ENCODE measurements at regions not wholly inside any gene's neighbourhood (a gene's known extent, or its start where the extent isn't known, plus 50 kb on each side); places are given as distances from the start of the nearest gene placed in this dataset.

DNA sequence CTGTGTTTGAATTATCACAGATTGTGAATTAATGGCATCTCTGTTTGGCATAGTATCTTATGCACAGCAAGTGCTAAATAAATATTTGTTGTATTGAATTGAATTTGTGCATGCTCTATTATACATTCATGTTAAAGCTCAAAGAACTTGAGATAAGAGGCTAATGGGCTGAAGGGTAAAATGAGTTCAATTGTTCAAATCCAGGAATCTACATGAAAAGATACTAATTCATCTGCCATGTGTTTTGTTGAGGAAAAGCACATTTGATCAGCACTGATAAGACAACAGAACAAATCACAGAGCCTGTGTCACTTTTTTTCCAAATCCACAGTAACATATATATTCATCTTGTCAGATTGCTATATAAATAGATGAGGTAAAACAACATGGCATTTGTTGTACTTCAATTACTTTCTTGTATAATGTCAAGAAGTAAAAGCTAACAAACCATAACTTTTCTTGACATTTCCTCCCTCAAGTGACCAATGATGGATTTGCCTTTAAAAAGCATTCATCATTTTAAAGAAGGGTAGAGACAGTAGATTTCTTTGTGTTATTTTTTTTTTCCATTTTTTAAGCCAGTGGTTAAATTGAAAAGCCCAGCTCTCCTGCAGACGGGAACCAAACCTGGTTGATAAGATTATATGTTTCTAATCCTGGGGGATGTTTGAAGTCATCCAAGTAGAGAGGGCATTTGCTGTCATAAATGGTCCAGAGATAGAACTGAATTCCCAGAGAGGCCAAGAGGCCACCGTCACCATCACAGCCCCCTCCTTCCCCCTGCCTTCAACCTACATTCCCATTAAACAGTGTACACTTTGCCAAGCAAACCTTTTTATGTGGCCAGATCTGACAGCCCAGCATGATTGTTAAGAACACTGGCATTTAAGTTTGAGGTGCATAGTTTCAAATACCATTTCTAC lies 123.0 kb downstream of the CHD9NB start:
- TF ChIP-seq, protein P1, sequence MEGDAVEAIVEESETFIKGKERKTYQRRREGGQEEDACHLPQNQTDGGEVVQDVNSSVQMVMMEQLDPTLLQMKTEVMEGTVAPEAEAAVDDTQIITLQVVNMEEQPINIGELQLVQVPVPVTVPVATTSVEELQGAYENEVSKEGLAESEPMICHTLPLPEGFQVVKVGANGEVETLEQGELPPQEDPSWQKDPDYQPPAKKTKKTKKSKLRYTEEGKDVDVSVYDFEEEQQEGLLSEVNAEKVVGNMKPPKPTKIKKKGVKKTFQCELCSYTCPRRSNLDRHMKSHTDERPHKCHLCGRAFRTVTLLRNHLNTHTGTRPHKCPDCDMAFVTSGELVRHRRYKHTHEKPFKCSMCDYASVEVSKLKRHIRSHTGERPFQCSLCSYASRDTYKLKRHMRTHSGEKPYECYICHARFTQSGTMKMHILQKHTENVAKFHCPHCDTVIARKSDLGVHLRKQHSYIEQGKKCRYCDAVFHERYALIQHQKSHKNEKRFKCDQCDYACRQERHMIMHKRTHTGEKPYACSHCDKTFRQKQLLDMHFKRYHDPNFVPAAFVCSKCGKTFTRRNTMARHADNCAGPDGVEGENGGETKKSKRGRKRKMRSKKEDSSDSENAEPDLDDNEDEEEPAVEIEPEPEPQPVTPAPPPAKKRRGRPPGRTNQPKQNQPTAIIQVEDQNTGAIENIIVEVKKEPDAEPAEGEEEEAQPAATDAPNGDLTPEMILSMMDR (IDR thresholded peaks at IDR 0.05): no peak
- TF ChIP-seq POLR2A (IDR thresholded peaks at IDR 0.05) (no peak), EP300 (IDR thresholded peaks at IDR 0.05) (no peak), POLR2AphosphoS5 (IDR thresholded peaks at IDR 0.05) (no peak)
